SHP77 treated with DMSO at 0.1 percent for 48 hours (cell line): ENCODE measurements at regions not wholly inside any gene's neighbourhood (a gene's known extent, or its start where the extent isn't known, plus 50 kb on each side); places are given as distances from the start of the nearest gene placed in this dataset.

ENCODE experiments used
- DNase-seq: peaks from one replicate; lab custom pipeline; 2025; lab: John Stamatoyannopoulos, UW

- DNase-seq, result no peak
These were observed 477.1 kb upstream of the ID2 start for GRCh38 chr2:8204711-8205110.

- no peak for DNase-seq
These were observed 472.4 kb upstream of the ID2 start for GRCh38 chr2:8209494-8209893.

- no peak for DNase-seq
These were observed 470.5 kb upstream of the ID2 start for GRCh38 chr2:8211384-8211783.

GRCh38 chr2:8212239-8212638, 469.6 kb upstream of the ID2 start:
- no peak for DNase-seq

GRCh38 chr2:8214036-8214615, 467.7 kb upstream of the ID2 start:
- no peak for DNase-seq

GRCh38 chr2:8215159-8215863, 466.5 kb upstream of the ID2 start:
- DNase-seq, result no peak

GRCh38 chr2:8215982-8216381, 465.9 kb upstream of the ID2 start:
- no peak for DNase-seq

GRCh38 chr2:8216397-8216796, 465.5 kb upstream of the ID2 start:
- no peak for DNase-seq

GRCh38 chr2:8217468-8218030, 464.3 kb upstream of the ID2 start:
- no peak for DNase-seq

- DNase-seq, result no peak
These were observed 462.8 kb upstream of the ID2 start for GRCh38 chr2:8219096-8219495.

- no peak for DNase-seq
These were observed 462.1 kb upstream of the ID2 start for GRCh38 chr2:8219631-8220355.

GRCh38 chr2:8222979-8223694, 458.7 kb upstream of the ID2 start:
- no peak for DNase-seq

- no peak for DNase-seq
These were observed 458.0 kb upstream of the ID2 start for GRCh38 chr2:8223695-8224346.

GRCh38 chr2:8224347-8225190, 457.3 kb upstream of the ID2 start:
- DNase-seq, result no peak

GRCh38 chr2:8225266-8225665, 456.6 kb upstream of the ID2 start:
- DNase-seq, result no peak

GRCh38 chr2:8225798-8226197, 456.1 kb upstream of the ID2 start:
- DNase-seq, result no peak

GRCh38 chr2:8229546-8229986, 452.3 kb upstream of the ID2 start:
- peak; percentile 82 for DNase-seq

GRCh38 chr2:8230466-8230865, 451.4 kb upstream of the ID2 start:
- no peak for DNase-seq

GRCh38 chr2:8231902-8232301, 450.0 kb upstream of the ID2 start:
- DNase-seq, result no peak

- no peak for DNase-seq
These were observed 449.0 kb upstream of the ID2 start for GRCh38 chr2:8232871-8233270.

GRCh38 chr2:8234253-8234652, 447.6 kb upstream of the ID2 start:
- DNase-seq, result peak; percentile 94
